ENCODE measurements at regions not wholly inside any gene's neighbourhood (a gene's known extent, or its start where the extent isn't known, plus 50 kb on each side); places are given as distances from the start of the nearest gene placed in this dataset.

DNA sequence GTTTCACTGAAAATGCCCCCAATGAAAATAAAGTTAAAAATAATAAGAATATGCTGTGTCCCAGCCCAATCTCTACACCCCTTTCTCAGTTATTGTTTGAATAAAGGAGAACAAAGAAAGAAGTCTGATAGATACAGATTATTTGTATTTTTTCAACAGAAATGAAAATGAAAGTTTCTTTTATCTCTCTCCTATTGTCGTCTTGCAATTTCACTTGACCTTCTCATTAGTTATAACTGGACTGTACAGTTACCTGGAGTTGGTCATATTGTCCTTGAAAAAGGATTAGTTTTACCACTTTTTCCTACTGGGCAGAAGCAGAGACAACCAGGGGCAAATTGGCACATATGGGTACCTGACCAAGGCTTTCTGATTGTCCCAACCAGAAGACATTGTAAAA, 440.0 kb downstream of the PDCD6IP start:
- TF ChIP-seq, protein P1, sequence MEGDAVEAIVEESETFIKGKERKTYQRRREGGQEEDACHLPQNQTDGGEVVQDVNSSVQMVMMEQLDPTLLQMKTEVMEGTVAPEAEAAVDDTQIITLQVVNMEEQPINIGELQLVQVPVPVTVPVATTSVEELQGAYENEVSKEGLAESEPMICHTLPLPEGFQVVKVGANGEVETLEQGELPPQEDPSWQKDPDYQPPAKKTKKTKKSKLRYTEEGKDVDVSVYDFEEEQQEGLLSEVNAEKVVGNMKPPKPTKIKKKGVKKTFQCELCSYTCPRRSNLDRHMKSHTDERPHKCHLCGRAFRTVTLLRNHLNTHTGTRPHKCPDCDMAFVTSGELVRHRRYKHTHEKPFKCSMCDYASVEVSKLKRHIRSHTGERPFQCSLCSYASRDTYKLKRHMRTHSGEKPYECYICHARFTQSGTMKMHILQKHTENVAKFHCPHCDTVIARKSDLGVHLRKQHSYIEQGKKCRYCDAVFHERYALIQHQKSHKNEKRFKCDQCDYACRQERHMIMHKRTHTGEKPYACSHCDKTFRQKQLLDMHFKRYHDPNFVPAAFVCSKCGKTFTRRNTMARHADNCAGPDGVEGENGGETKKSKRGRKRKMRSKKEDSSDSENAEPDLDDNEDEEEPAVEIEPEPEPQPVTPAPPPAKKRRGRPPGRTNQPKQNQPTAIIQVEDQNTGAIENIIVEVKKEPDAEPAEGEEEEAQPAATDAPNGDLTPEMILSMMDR (IDR thresholded peaks at IDR 0.05), result no peak
- TF ChIP-seq POLR2A (IDR thresholded peaks at IDR 0.05), result no peak

Measured in lower leg skin (tissue), 3 donors.